A549 (cell line): ENCODE measurements at regions not wholly inside any gene's neighbourhood (a gene's known extent, or its start where the extent isn't known, plus 50 kb on each side); places are given as distances from the start of the nearest gene placed in this dataset.

Experiments
- CTCF ChIP-seq: fragments of >200 bp; sonication (Bioruptor Twin); formaldehyde crosslinking; IDR thresholded peaks from 3 replicates; pipeline ENCODE4 v1.5.1; 2016
- HES2 ChIP-seq: fragments of >200 bp; sonication (Bioruptor Twin); formaldehyde crosslinking; IDR thresholded peaks from 2 replicates; pipeline ENCODE4 v1.6.1; 2016
- MYC ChIP-seq: IDR thresholded peaks from 2 replicates; pipeline ENCODE4 v1.6.1; 2012; ENCODE audit warnings: mild to moderate bottlenecking, inconsistent platforms, low read length, improper control_type of control experiment, borderline replicate concordance
- NFE2L2 ChIP-seq: fragments of 150-350 bp; conservative IDR thresholded peaks from 2 replicates; pipeline ENCODE4 v1.6.1; 2014; ENCODE audit warnings: low read length
- NR3C1 ChIP-seq: fragments of >200 bp; sonication (Bioruptor Twin); formaldehyde crosslinking; IDR thresholded peaks from 3 replicates; pipeline ENCODE4 v1.6.1; 2017
- RAD21 ChIP-seq, 2 experiments: fragments of >200 bp in 1 of 2; sonication (Bioruptor Twin) in 1 of 2; formaldehyde crosslinking in 1 of 2; IDR thresholded peaks in 1 of 2; conservative IDR thresholded peaks in 1 of 2; 2 replicates in 1 of 2; 3 replicates in 1 of 2; pipeline ENCODE4 v1.6.1; 2012 to 2018; ENCODE audit warnings: inconsistent platforms in 1 of 2
- RARB ChIP-seq: fragments of 250-450 bp; sonication (Bioruptor Pico); IDR thresholded peaks from 2 replicates; pipeline ENCODE4 v1.8.0; 2021; ENCODE audit warnings: mild to moderate bottlenecking, moderate library complexity
- RNF2 ChIP-seq: fragments of 200-600 bp; sonication (generic); IDR thresholded peaks from 2 replicates; pipeline ENCODE4 v1.6.1; 2016; ENCODE audit warnings: low read depth, mild to moderate bottlenecking, antibody characterized with exemption, moderate library complexity, borderline replicate concordance

- TF ChIP-seq RAD21 (conservative IDR thresholded peaks at IDR 0.05 in 1 of 2, IDR thresholded peaks at IDR 0.05 in 1 of 2) (no peak), NR3C1 (no peak), CTCF (no peak), MYC (no peak), HES2 (no peak), NFE2L2 (no peak), RNF2 (no peak), RARB (CRISPR knock-in tag) (no peak)
These were observed 353.4 kb upstream of the HSFY2 start for GRCh38 chrY:19126889-19127288.
